Fibroblast of mammary gland (primary cell): ENCODE measurements at regions not wholly inside any gene's neighbourhood (a gene's known extent, or its start where the extent isn't known, plus 50 kb on each side); places are given as distances from the start of the nearest gene placed in this dataset.

Experiments used
- DNase-seq: peaks from one replicate; pipeline ENCODE4 v3.0.0-alpha.2; 2010; ENCODE audit warnings: low read depth
- H3K4me3 ChIP-seq: 2 replicates; pipeline ENCODE4 v1.5.1; 2011; ENCODE audit warnings: low read depth, mild to moderate bottlenecking, low read length, moderate library complexity; ENCODE audit not compliant: control insufficient read depth
- CTCF ChIP-seq: conservative IDR thresholded peaks from 2 replicates; pipeline ENCODE4 v1.5.1; 2011; ENCODE audit warnings: low read depth, low read length, inconsistent platforms; ENCODE audit not compliant: control insufficient read depth, insufficient read depth

GRCh38 chr11:8760896-8761295 lies 78.3 kb downstream of the RPL27A start:
- no peak for DNase-seq
- no peak overlapping the region for H3K4me3 ChIP-seq
- TF ChIP-seq CTCF = no peak

GRCh38 chr11:8763070-8763685 lies 80.6 kb downstream of the RPL27A start:
- DNase-seq = no peak
- H3K4me3 ChIP-seq = no peak overlapping the region
- no peak for TF ChIP-seq CTCF

GRCh38 chr11:8765294-8765693 lies 82.7 kb downstream of the RPL27A start:
- DNase-seq = peak; percentile 57
- H3K4me3 ChIP-seq = no peak overlapping the region
- no peak for TF ChIP-seq CTCF

- peak; percentile 43 for DNase-seq
- no peak overlapping the region for H3K4me3 ChIP-seq
- TF ChIP-seq CTCF = no peak
Observed at GRCh38 chr11:8766043-8766987, 83.7 kb downstream of the RPL27A start.

- no peak for TF ChIP-seq CTCF
Observed at GRCh38 chr11:8766988-8767374, 84.4 kb downstream of the RPL27A start.

GRCh38 chr11:8767466-8768142 lies 85.0 kb downstream of the RPL27A start:
- peak; percentile 37 for DNase-seq
- TF ChIP-seq CTCF = no peak
- H3K4me3 ChIP-seq = no peak overlapping the region

More at GRCh38 chr11:8766988-8767374, 84.4 kb downstream of the RPL27A start:
- no peak for DNase-seq
- no peak overlapping the region for H3K4me3 ChIP-seq
